Karpas-422 (cell line): ENCODE measurements at regions not wholly inside any gene's neighbourhood (a gene's known extent, or its start where the extent isn't known, plus 50 kb on each side); places are given as distances from the start of the nearest gene placed in this dataset.
A peak's percentile ranks its signal among the peaks of the same experiment; 100 is the strongest.
"Not testable (repeated sequence)": the region's sequence is repeated elsewhere in the genome, so short reads cannot be mapped to it uniquely, and the experiment has no call there.

Experiments
- DNase-seq: peaks from one replicate; pipeline ENCODE4 v3.0.0-alpha.2; 2015
- H2AFZ ChIP-seq: fragments of 200-600 bp; sonication (generic); 2 replicates; pipeline ENCODE4 v1.6.1; 2014; ENCODE audit warnings: antibody characterized with exemption, low read length, mixed read lengths
- H3K27ac ChIP-seq: fragments of 200-600 bp; sonication (generic); 2 replicates; pipeline ENCODE4 v1.5.1; 2014; ENCODE audit warnings: mild to moderate bottlenecking, low read length, moderate library complexity
- H3K27me3 ChIP-seq: fragments of 200-600 bp; sonication (generic); 2 replicates; pipeline ENCODE4 v1.6.1; 2014; ENCODE audit warnings: low read length, mixed read lengths
- H3K36me3 ChIP-seq: fragments of 200-600 bp; sonication (generic); 2 replicates; pipeline ENCODE4 v1.6.1; 2014; ENCODE audit warnings: low read length, mixed read lengths; ENCODE audit not compliant: insufficient read depth
- H3K4me1 ChIP-seq: fragments of 200-600 bp; sonication (generic); 2 replicates; pipeline ENCODE4 v1.6.1; 2014; ENCODE audit warnings: mild to moderate bottlenecking, low read length, mixed read lengths
- H3K4me2 ChIP-seq: fragments of 200-600 bp; sonication (generic); 2 replicates; pipeline ENCODE4 v1.6.1; 2014; ENCODE audit warnings: low read length, low read depth, mild to moderate bottlenecking; ENCODE audit not compliant: poor library complexity, severe bottlenecking
- H3K4me3 ChIP-seq: fragments of 200-600 bp; sonication (generic); 2 replicates; pipeline ENCODE4 v1.5.1; 2014; ENCODE audit warnings: mild to moderate bottlenecking, antibody characterized with exemption, low read length, mixed read lengths
- H3K79me2 ChIP-seq: fragments of 200-600 bp; sonication (generic); 2 replicates; pipeline ENCODE4 v1.6.1; 2014; ENCODE audit warnings: mild to moderate bottlenecking, low read length, mixed read lengths
- H3K9ac ChIP-seq: fragments of 200-600 bp; sonication (generic); 2 replicates; pipeline ENCODE4 v1.6.0; 2014; ENCODE audit warnings: low read length
- H3K9me2 ChIP-seq: fragments of 200-600 bp; sonication (generic), shearing (Covaris generic); replicated peaks from 2 replicates; pipeline ENCODE4 v1.6.0; 2014; ENCODE audit warnings: mild to moderate bottlenecking, low read length, moderate library complexity; ENCODE audit not compliant: insufficient read depth
- H3K9me3 ChIP-seq: fragments of 300-700, 200-600 bp; sonication (generic); 2 replicates; pipeline ENCODE4 v1.6.1; 2014; ENCODE audit warnings: low read length, mixed read lengths
- H4K20me1 ChIP-seq: fragments of 200-600 bp; sonication (generic); 2 replicates; pipeline ENCODE4 v1.6.1; 2014; ENCODE audit warnings: mild to moderate bottlenecking, antibody characterized with exemption, low read length, low read depth; ENCODE audit not compliant: insufficient read depth

- no peaks in the 10 kb centered on the region for H3K9me3 ChIP-seq
- H3K79me2 ChIP-seq, result no peaks in the 10 kb centered on the region
- no peak overlapping the region for H3K9ac ChIP-seq
- no peak overlapping the region for H3K27ac ChIP-seq
- H3K4me3 ChIP-seq, result no peak overlapping the region
- DNase-seq, result no peak
- H3K4me1 ChIP-seq, result no peaks in the 10 kb centered on the region
- H3K27me3 ChIP-seq, result no peaks in the 10 kb centered on the region; the same call in 1 of the 2 replicates
- H4K20me1 ChIP-seq, result no peaks in the 10 kb centered on the region
- H2AFZ ChIP-seq, result no peak overlapping the region
- H3K36me3 ChIP-seq, result no peaks in the 10 kb centered on the region
- no peaks in the 10 kb centered on the region for H3K9me2 ChIP-seq
- no peak overlapping the region for H3K4me2 ChIP-seq
Observed at GRCh38 chr9:95580812-95581761, 64.3 kb upstream of the PTCH1 start.

DNA sequence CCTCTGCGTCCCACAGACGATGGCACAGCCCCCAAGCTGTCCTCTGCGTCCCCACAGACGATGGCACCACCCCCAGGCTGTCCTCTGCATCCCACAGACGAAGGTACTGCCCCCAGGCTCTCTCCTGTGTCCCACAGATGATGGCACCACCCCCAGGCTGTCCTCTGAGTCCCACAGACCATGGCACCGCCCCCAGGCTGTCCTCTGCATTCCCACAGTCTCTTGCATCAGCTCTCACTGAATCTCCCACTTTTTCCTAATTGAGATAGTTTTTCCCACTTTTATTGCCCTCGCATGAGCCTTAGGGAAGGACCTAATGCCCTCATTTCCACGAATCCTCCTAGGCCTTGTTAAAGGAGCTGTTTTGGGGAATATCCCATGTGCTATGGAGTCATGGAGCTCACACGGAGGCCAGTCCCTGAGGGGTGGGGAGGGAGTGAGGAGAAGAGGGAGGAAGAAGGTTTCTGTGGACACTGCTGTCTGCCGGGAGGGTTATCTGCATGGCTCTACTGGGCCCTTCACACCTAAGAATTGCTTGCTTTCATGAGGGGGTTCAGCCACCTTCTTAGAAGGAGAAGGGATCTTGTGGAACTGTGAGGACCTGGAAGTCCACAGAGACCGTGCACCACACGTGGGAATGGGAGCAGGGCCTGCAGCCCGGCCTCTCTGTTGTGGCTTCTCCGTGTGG is 58.2 kb upstream of the PTCH1 start:
- H3K27me3 ChIP-seq, result no peaks in the 10 kb centered on the region
- H3K4me3 ChIP-seq, result no peak overlapping the region
- no peaks in the 10 kb centered on the region for H3K9me2 ChIP-seq
- H3K27ac ChIP-seq, result no peak overlapping the region
- H3K79me2 ChIP-seq, result no peaks in the 10 kb centered on the region
- no peak overlapping the region for H3K9ac ChIP-seq
- H2AFZ ChIP-seq, result no peak overlapping the region
- no peaks in the 10 kb centered on the region for H4K20me1 ChIP-seq
- H3K36me3 ChIP-seq, result no peaks in the 10 kb centered on the region
- H3K9me3 ChIP-seq, result no peaks in the 10 kb centered on the region
- no peak for DNase-seq
- H3K4me2 ChIP-seq, result no peak overlapping the region
- no peaks in the 10 kb centered on the region for H3K4me1 ChIP-seq

GRCh38 chr9:95574176-95574575 is 57.4 kb upstream of the PTCH1 start:
- Histone ChIP-seq H3K4me2 (no peak overlapping the region), H3K9me2 (no peaks in the 10 kb centered on the region), H2AFZ (no peak overlapping the region), H3K27ac (no peak overlapping the region), H4K20me1 (no peaks in the 10 kb centered on the region), H3K4me1 (no peaks in the 10 kb centered on the region), H3K27me3 (no peaks in the 10 kb centered on the region), H3K4me3 (no peak overlapping the region), H3K79me2 (no peaks in the 10 kb centered on the region), H3K36me3 (no peaks in the 10 kb centered on the region), H3K9ac (no peak overlapping the region), H3K9me3 (no peaks in the 10 kb centered on the region)
- peak; percentile 72 for DNase-seq

DNA sequence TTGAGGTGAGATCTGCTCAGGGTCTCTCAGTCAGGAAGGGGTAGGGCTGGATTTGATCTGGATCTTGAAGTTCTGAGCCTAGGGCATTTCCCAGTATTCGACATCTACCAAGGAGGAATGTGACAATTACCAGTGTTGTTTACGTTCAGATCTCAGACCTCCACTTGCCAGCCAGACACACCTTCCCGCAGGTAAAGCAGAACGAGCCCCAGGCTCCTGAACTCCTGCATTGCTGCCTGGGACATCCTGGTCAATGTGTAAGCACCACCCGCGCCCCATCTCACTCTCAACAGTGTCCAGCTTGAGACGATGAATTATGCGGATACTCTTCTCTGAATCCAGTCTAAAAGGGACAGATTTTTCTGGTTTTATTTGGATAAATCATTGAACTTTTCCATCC is 56.7 kb upstream of the PTCH1 start:
- H2AFZ ChIP-seq, result no peak overlapping the region
- H3K9ac ChIP-seq, result no peak overlapping the region
- DNase-seq, result no peak
- H3K27ac ChIP-seq, result no peak overlapping the region
- H4K20me1 ChIP-seq, result no peaks in the 10 kb centered on the region
- no peaks in the 10 kb centered on the region for H3K9me3 ChIP-seq
- no peaks in the 10 kb centered on the region for H3K4me1 ChIP-seq
- H3K27me3 ChIP-seq, result no peaks in the 10 kb centered on the region
- H3K9me2 ChIP-seq, result no peaks in the 10 kb centered on the region
- no peaks in the 10 kb centered on the region for H3K36me3 ChIP-seq
- H3K4me2 ChIP-seq, result no peak overlapping the region
- no peak overlapping the region for H3K4me3 ChIP-seq
- H3K79me2 ChIP-seq, result no peaks in the 10 kb centered on the region

DNA sequence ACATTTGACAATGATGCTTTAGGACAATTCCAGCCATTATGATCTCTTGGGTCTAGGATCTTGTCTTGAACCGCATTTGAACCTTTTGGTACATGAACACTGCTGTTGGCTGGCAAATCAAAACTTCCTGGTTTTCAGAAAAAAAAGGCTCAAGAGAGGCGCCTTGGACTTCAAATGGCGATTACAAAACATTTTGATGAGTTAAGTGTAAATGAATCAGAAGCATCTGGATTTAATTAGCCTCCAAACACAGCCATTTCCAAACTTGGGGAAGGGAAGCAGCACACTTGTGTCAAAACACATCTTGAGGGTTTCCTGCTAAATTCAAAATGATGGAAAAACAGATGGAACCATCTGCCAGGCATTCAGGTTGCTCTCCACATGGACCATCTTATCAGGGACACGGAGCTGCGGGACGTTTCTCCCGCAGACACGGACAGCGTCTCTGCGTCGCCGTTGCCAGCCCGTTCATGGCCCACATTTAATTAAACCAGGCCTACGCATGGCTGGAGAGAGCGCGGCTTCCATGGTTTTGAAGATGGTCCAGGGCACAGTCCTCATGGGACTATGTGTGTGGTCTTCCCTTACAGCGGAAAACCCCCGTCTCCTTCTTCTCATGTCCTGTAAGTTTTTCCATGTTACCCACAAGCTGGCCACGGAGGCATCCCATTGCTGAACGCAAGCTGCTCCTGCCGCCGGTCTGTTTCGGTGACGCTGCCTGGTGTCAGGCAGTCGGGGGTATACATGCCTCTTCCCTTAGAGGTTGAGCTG is 55.8 kb upstream of the PTCH1 start:
- H3K4me1 ChIP-seq, result no peaks in the 10 kb centered on the region
- no peak overlapping the region for H2AFZ ChIP-seq
- no peak overlapping the region for H3K4me3 ChIP-seq
- no peak overlapping the region for H3K9ac ChIP-seq
- H3K36me3 ChIP-seq, result no peaks in the 10 kb centered on the region
- no peaks in the 10 kb centered on the region for H3K27me3 ChIP-seq
- H3K9me3 ChIP-seq, result no peaks in the 10 kb centered on the region
- no peaks in the 10 kb centered on the region for H4K20me1 ChIP-seq
- DNase-seq, result no peak
- no peak overlapping the region for H3K4me2 ChIP-seq
- H3K79me2 ChIP-seq, result no peaks in the 10 kb centered on the region
- no peak overlapping the region for H3K27ac ChIP-seq
- no peaks in the 10 kb centered on the region for H3K9me2 ChIP-seq

GRCh38 chr9:95570646-95571045 is 53.9 kb upstream of the PTCH1 start:
- no peaks in the 10 kb centered on the region for H3K9me3 ChIP-seq
- DNase-seq, result no peak
- H3K9me2 ChIP-seq, result no peaks in the 10 kb centered on the region
- no peaks in the 10 kb centered on the region for H3K27me3 ChIP-seq
- no peak overlapping the region for H3K27ac ChIP-seq
- no peak overlapping the region for H2AFZ ChIP-seq
- H3K4me2 ChIP-seq, result no peak overlapping the region
- H3K36me3 ChIP-seq, result no peaks in the 10 kb centered on the region
- no peaks in the 10 kb centered on the region for H3K4me1 ChIP-seq
- no peak overlapping the region for H3K9ac ChIP-seq
- H3K4me3 ChIP-seq, result no peak overlapping the region
- H4K20me1 ChIP-seq, result no peaks in the 10 kb centered on the region
- no peaks in the 10 kb centered on the region for H3K79me2 ChIP-seq

DNA sequence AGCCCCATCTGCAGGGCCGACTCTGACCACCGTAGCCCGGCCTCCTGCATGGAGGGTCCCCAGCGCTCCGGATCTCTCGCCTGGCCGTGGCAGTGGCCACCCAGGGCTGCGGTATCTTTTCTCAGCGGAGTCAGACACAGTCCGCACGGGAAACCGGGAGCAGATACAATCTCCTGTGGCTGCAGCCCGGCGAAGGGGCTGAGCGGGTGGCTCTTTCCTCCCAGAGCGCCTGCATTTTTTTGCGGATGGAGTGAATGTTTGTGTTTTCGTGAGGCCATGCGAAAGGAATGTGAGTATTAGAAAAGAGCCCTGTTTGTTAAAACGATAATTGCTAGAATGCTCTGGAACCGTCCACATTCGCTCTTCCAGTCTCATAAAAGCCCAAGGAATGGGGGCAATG is 53.4 kb upstream of the PTCH1 start:
- no peaks in the 10 kb centered on the region for H3K9me2 ChIP-seq
- H3K9me3 ChIP-seq, result no peaks in the 10 kb centered on the region
- H4K20me1 ChIP-seq, result no peaks in the 10 kb centered on the region
- H3K9ac ChIP-seq, result no peak overlapping the region
- H2AFZ ChIP-seq, result no peak overlapping the region
- H3K79me2 ChIP-seq, result no peaks in the 10 kb centered on the region
- H3K4me3 ChIP-seq, result no peak overlapping the region
- no peak overlapping the region for H3K4me2 ChIP-seq
- no peaks in the 10 kb centered on the region for H3K27me3 ChIP-seq
- H3K4me1 ChIP-seq, result no peaks in the 10 kb centered on the region
- H3K36me3 ChIP-seq, result no peaks in the 10 kb centered on the region
- H3K27ac ChIP-seq, result no peak overlapping the region
- no peak for DNase-seq

GRCh38 chr9:95568735-95569134 is 52.0 kb upstream of the PTCH1 start:
- not testable (repeated sequence) for H3K9ac ChIP-seq, H3K9me2 ChIP-seq, H2AFZ ChIP-seq, H3K4me3 ChIP-seq, DNase-seq, H3K27ac ChIP-seq, H3K4me2 ChIP-seq, H3K36me3 ChIP-seq, H3K4me1 ChIP-seq, H3K79me2 ChIP-seq, H3K27me3 ChIP-seq, H4K20me1 ChIP-seq, H3K9me3 ChIP-seq
